WERI-Rb-1 (cell line): ENCODE measurements at regions not wholly inside any gene's neighbourhood (a gene's known extent, or its start where the extent isn't known, plus 50 kb on each side); places are given as distances from the start of the nearest gene placed in this dataset.

Experiments used
- DNase-seq: peaks from one replicate; pipeline ENCODE4 v3.0.0-alpha.2; 2020
- H3K27ac ChIP-seq: fragments of 250-450 bp; sonication (Bioruptor Pico); 2 replicates; pipeline ENCODE4 v1.5.1; 2020; ENCODE audit warnings: mild to moderate bottlenecking, moderate library complexity
- H3K27me3 ChIP-seq: fragments of 250-450 bp; sonication (Bioruptor Pico); 2 replicates; pipeline ENCODE4 v1.5.1; 2021; ENCODE audit warnings: mild to moderate bottlenecking, low read depth, moderate library complexity; ENCODE audit not compliant: insufficient read depth, severe bottlenecking
- H3K36me3 ChIP-seq: fragments of 250-450 bp; sonication (Bioruptor Pico); 2 replicates; pipeline ENCODE4 v1.5.1; 2020; ENCODE audit warnings: mild to moderate bottlenecking, moderate library complexity
- H3K4me3 ChIP-seq: 2 replicates; pipeline ENCODE4 v1.5.1; 2011; ENCODE audit warnings: low read depth, mild to moderate bottlenecking, control low read depth, low read length
- H3K9me3 ChIP-seq: fragments of 250-450 bp; sonication (Bioruptor Pico); 2 replicates; pipeline ENCODE4 v1.5.1; 2021; ENCODE audit warnings: mild to moderate bottlenecking, moderate library complexity; ENCODE audit not compliant: severe bottlenecking
- CTCF ChIP-seq: IDR thresholded peaks from 2 replicates; pipeline ENCODE4 v1.5.1; 2011; ENCODE audit warnings: low read depth, mild to moderate bottlenecking, control low read depth, inconsistent platforms, low read length

GRCh38 chr5:57094753-57095683 lies 78.8 kb upstream of the GPBP1 start:
- peak; percentile 15 for DNase-seq
- Histone ChIP-seq H3K4me3 (no peak overlapping the region), H3K36me3 (no peaks in the 10 kb centered on the region), H3K27me3 (no peaks in the 10 kb centered on the region), H3K9me3 (peaks cover 5% of the 10 kb centered on the region), H3K27ac (no peak overlapping the region)
- TF ChIP-seq CTCF: peak; percentile 19; the same call in 1 of the 2 replicates

GRCh38 chr5:57097526-57097925 lies 76.3 kb upstream of the GPBP1 start:
- Histone ChIP-seq H3K27ac (no peak overlapping the region), H3K4me3 (no peak overlapping the region), H3K36me3 (no peaks in the 10 kb centered on the region), H3K9me3 (peaks cover 5% of the 10 kb centered on the region), H3K27me3 (no peaks in the 10 kb centered on the region)
- no peak for DNase-seq
- no peak for TF ChIP-seq CTCF

DNA sequence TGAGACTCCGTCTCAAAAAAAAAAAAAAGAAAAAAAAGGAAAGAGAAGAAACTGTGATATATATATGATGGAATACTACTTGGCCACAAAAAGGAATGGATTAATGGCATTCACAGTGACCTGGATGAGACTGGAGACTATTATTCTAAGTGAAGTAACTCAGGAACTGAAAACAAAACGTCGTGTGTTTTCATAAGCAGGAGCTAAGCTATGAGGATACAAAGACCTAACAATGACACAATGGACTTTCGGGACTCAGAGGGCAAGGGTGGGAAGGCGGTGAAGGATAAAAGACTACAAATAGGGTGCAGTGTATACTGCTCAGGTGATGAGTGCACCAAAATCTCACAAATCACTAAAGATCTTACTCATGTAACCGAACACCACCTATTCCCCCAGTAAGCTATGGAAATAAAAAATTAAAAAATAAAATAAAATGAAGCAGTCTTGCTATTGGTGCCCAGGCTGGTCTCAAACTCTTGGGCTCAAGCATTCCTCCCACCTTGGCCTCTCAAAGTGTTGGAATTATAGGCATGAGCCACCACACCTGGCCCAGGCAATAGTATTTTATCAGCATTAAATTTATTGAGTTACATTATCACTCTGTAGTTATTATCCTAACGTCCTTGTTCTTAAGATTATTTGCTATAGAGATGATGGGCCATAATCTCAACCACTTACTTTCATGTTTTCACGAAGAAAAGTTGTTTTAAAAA lies 71.5 kb upstream of the GPBP1 start:
- Histone ChIP-seq H3K27me3 (no peaks in the 10 kb centered on the region), H3K4me3 (no peak overlapping the region), H3K9me3 (peaks cover 5% of the 10 kb centered on the region), H3K36me3 (no peaks in the 10 kb centered on the region), H3K27ac (no peak overlapping the region)
- no peak for DNase-seq
- TF ChIP-seq CTCF: no peak

DNA sequence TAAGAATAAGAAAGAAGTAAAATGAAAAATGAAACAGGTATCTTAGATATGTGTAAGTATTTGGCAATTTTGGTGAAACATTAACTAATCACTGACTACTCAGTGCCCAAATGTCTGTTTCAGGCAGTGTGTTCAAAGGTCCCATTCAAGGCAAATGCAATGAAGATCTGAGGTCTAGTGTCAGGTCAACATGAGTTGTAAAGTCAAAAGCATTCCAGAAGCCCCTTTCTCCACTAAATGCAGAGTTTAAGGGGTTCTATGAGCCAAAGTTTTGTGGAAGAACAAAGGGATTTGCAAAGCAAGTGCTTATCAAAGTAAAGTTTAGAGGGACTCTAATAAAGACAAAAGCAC lies 71.0 kb upstream of the GPBP1 start:
- Histone ChIP-seq H3K27me3 (no peaks in the 10 kb centered on the region), H3K36me3 (no peaks in the 10 kb centered on the region), H3K4me3 (no peak overlapping the region), H3K27ac (no peak overlapping the region), H3K9me3 (peaks cover under 1% of the 10 kb centered on the region)
- DNase-seq: no peak
- TF ChIP-seq CTCF: no peak

DNA sequence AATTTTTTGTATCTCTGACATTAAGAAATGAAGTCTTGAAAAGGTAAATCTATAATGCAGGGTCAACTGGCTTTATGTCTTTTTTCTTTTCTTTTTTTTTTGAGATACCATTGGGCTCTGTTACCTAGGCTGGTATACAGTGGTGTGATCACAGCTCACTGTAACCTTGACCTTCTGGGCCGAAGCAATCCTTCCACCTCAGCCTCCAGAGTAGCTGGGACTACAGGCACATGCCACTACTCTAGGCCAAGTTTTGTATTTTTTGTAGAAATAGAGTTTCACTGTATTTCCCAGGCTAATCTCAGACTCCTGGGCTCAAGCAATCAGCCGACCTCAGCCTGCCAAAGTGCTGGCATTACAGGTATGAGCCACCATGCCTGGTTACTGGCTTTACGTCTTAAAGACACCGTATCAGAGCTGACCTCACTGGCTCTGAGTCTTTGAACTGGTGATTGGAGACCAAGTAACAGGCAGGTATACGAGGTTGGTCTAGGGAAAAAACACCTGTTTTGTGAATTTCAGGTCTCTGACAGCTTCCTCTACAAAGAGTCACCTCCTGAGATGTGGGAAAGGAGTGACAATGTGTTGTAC lies 70.4 kb upstream of the GPBP1 start:
- H3K27ac ChIP-seq: no peak overlapping the region
- H3K27me3 ChIP-seq: no peaks in the 10 kb centered on the region
- H3K9me3 ChIP-seq: no peaks in the 10 kb centered on the region
- no peak overlapping the region for H3K4me3 ChIP-seq
- no peaks in the 10 kb centered on the region for H3K36me3 ChIP-seq
- no peak for TF ChIP-seq CTCF
- no peak for DNase-seq
